Ishikawa (cell line): ENCODE measurements at regions not wholly inside any gene's neighbourhood (a gene's known extent, or its start where the extent isn't known, plus 50 kb on each side); places are given as distances from the start of the nearest gene placed in this dataset.

Experiments
- CEBPB ChIP-seq: IDR thresholded peaks from 2 replicates; pipeline ENCODE4 v1.6.1; 2012
- CREB1 ChIP-seq: IDR thresholded peaks from 2 replicates; pipeline ENCODE4 v1.6.1; 2012; ENCODE audit warnings: low read depth
- EGR1 ChIP-seq: IDR thresholded peaks from 2 replicates; pipeline ENCODE4 v1.6.1; 2012
- EP300 ChIP-seq: IDR thresholded peaks from 2 replicates; pipeline ENCODE4 v1.6.1; 2012; ENCODE audit warnings: borderline replicate concordance
- FOXM1 ChIP-seq: IDR thresholded peaks from 2 replicates; pipeline ENCODE4 v1.6.1; 2012; ENCODE audit warnings: low read depth, borderline replicate concordance
- NFIC ChIP-seq: IDR thresholded peaks from 2 replicates; pipeline ENCODE4 v1.6.1; 2012
- RAD21 ChIP-seq: IDR thresholded peaks from 2 replicates; pipeline ENCODE4 v1.6.1; 2012; ENCODE audit warnings: low read depth
- TAF1 ChIP-seq: IDR thresholded peaks from 2 replicates; pipeline ENCODE4 v1.6.1; 2012; ENCODE audit warnings: low read depth, mild to moderate bottlenecking
- TCF12 ChIP-seq: IDR thresholded peaks from 2 replicates; pipeline ENCODE4 v1.6.1; 2012; ENCODE audit warnings: low read depth
- TEAD4 ChIP-seq: IDR thresholded peaks from 2 replicates; pipeline ENCODE4 v1.6.1; 2012
- YY1 ChIP-seq: IDR thresholded peaks from 2 replicates; pipeline ENCODE4 v1.6.1; 2012; ENCODE audit warnings: low read depth
- ZBTB7A ChIP-seq: IDR thresholded peaks from 2 replicates; pipeline ENCODE4 v1.6.1; 2012; ENCODE audit warnings: low read depth
- TF ChIP-seq, protein P1 (sequence below): IDR thresholded peaks from 2 replicates; pipeline ENCODE4 v1.6.1; 2012; ENCODE audit warnings: low read depth, mild to moderate bottlenecking
- TF ChIP-seq, protein P2 (sequence below): IDR thresholded peaks from 2 replicates; pipeline ENCODE4 v1.6.1; 2012
- TF ChIP-seq, protein P3 (sequence below): IDR thresholded peaks from 2 replicates; pipeline ENCODE4 v1.6.1; 2012

DNA sequence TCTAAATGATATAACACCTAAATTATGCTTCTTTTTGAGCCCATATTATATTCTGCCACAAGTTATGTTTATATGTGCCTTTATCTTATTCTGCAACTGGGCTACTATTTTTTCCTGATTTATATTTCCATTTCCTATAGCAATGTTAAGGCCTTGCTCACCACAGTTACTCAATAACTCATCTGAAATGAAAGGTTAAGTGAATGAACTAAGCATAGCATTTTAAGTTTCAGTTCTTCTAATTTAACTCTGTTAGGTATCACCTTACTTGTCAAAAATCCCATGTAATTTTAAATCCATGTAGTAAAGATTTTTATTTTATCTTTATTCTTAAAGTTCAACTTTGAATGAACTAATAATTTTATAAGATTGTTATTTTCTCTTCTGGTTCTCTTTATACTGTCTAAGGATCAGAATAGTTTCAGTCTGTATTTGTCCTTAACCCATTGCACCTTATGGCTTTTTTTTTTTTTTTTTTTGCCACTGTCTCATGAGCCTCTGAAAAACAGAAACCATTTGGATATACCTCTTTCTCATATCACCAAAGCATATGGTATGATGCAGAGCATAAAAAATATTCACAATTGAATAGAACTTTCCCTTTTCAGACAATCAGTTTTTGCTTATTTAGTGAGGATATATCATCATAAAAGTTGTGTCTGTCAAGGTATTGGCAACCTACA is 301.8 kb upstream of the ZWINT start:
- TF ChIP-seq FOXM1: no peak
- TF ChIP-seq TAF1: no peak
- TF ChIP-seq TEAD4: no peak
- TF ChIP-seq CEBPB: no peak
- TF ChIP-seq, protein P1, sequence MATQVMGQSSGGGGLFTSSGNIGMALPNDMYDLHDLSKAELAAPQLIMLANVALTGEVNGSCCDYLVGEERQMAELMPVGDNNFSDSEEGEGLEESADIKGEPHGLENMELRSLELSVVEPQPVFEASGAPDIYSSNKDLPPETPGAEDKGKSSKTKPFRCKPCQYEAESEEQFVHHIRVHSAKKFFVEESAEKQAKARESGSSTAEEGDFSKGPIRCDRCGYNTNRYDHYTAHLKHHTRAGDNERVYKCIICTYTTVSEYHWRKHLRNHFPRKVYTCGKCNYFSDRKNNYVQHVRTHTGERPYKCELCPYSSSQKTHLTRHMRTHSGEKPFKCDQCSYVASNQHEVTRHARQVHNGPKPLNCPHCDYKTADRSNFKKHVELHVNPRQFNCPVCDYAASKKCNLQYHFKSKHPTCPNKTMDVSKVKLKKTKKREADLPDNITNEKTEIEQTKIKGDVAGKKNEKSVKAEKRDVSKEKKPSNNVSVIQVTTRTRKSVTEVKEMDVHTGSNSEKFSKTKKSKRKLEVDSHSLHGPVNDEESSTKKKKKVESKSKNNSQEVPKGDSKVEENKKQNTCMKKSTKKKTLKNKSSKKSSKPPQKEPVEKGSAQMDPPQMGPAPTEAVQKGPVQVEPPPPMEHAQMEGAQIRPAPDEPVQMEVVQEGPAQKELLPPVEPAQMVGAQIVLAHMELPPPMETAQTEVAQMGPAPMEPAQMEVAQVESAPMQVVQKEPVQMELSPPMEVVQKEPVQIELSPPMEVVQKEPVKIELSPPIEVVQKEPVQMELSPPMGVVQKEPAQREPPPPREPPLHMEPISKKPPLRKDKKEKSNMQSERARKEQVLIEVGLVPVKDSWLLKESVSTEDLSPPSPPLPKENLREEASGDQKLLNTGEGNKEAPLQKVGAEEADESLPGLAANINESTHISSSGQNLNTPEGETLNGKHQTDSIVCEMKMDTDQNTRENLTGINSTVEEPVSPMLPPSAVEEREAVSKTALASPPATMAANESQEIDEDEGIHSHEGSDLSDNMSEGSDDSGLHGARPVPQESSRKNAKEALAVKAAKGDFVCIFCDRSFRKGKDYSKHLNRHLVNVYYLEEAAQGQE: no peak
- TF ChIP-seq EP300: no peak
- no peak for TF ChIP-seq NFIC

DNA sequence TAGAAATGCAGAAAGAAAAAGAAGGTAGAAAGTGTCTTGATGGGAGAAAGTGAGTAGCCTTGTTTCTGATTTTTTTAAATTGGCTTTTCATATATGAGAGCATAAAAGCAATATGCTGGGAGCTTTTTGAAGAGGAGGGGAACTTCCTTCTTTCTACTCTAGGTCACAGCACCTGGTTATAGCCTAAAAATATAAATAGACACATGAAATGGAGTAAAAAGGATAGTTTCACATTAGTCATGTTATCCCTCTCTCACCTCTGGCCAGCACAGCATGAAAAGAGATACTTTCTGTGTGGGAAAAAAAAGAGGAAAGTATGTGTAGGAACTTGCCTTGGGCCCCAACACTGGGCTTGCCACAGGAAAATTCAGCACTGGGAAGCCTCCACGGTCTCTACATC is 292.2 kb upstream of the ZWINT start:
- TF ChIP-seq ZBTB7A: no peak
- no peak for TF ChIP-seq CREB1
- TF ChIP-seq RAD21: no peak
- TF ChIP-seq, protein P2, sequence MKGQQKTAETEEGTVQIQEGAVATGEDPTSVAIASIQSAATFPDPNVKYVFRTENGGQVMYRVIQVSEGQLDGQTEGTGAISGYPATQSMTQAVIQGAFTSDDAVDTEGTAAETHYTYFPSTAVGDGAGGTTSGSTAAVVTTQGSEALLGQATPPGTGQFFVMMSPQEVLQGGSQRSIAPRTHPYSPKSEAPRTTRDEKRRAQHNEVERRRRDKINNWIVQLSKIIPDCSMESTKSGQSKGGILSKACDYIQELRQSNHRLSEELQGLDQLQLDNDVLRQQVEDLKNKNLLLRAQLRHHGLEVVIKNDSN: no peak
- TF ChIP-seq NFIC: no peak
- TF ChIP-seq TAF1: no peak
- no peak for TF ChIP-seq EGR1
- no peak for TF ChIP-seq TEAD4
- TF ChIP-seq YY1: no peak
- no peak for TF ChIP-seq TCF12
- no peak for TF ChIP-seq CEBPB
- TF ChIP-seq, protein P1: no peak
- TF ChIP-seq FOXM1: no peak
- TF ChIP-seq EP300: no peak
- TF ChIP-seq, protein P3, sequence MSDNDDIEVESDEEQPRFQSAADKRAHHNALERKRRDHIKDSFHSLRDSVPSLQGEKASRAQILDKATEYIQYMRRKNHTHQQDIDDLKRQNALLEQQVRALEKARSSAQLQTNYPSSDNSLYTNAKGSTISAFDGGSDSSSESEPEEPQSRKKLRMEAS: no peak

DNA sequence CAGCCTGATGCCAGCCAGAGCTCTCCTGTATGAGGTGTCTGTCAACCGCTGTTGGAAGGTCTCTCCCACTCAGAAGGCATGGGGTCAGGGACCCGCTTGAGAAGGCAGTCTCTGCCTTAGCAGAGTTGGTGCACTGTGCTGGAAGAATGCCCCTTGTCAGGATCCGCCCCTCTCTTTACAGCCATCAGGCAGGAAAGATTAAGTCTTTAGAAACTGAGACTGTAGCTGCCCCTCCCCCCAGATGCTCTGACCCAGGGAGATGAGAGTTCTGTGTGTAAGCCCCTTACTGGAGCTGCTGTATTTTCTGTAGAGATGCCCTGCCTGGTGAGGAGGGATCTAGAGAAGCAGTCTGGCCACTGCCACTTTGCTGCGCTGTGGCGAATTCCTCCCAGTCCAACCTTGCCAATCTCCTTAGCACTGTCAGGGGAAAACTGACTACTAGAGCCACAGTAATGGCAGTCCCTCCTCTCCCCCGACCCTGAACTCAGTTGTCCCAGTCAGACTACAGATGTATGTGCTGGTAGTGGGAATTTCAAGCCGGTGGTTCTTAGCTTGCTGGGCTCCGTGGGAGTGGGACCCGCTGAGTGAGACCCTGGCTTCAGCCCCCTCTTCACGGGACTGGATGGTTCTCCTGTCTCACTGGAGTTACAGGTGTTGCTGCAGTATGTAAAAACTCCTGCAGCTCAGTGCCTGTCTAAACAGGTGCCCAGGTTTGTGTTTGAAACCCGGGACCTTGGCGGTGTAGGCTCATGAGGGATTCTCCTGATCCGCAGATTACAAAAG is 285.5 kb upstream of the ZWINT start:
- TF ChIP-seq TCF12 (no peak), CREB1 (no peak), EGR1 (no peak), NFIC (no peak), YY1 (no peak), FOXM1 (no peak), TAF1 (no peak)
- TF ChIP-seq, protein P3: no peak

DNA sequence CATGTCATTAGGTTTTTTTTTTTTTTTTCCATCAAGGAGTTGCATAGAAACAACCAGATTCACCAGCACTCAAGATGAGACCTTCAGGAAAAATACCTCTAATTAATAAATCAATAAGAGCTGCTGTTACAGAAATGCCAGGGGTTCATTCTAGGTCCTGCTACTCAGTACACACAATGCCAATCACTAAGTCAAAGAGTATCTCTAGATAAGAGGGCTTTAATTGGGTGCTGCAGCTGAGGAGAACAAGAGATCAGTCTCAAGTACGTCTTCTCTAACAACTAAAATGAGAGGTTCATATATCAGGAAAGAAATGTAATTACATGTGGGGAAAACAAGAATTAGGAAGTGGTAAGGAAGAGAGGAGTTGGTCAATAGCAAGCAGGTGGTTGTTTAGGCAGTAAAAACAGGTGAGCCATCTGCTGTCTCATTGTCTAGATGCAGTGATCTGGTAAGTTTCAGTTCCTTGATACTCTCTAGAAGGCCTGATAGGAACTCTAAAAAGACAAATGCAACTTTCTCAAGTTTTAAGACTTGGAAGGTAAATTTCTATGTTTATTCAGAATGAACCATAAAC is 272.9 kb upstream of the ZWINT start:
- TF ChIP-seq NFIC: no peak
- TF ChIP-seq ZBTB7A: no peak
- TF ChIP-seq EGR1: no peak
- no peak for TF ChIP-seq CREB1
- TF ChIP-seq TCF12: no peak
- TF ChIP-seq, protein P1: no peak
- no peak for TF ChIP-seq TAF1
- TF ChIP-seq, protein P2: no peak
- TF ChIP-seq RAD21: no peak
